Neural crest cell (in vitro differentiated cells): ENCODE measurements at regions not wholly inside any gene's neighbourhood (a gene's known extent, or its start where the extent isn't known, plus 50 kb on each side); places are given as distances from the start of the nearest gene placed in this dataset.

Experiments used
- DNase-seq: peaks from one replicate; pipeline ENCODE4 v3.0.0; 2021; ENCODE audit warnings: low read depth, mixed read lengths, low spot score
- H3K27ac Mint-ChIP-seq: one replicate; pipeline ENCODE4 v1.8.0; 2021; ENCODE audit warnings: mild to moderate bottlenecking, mixed read lengths; ENCODE audit not compliant: unreplicated experiment
- H3K27me3 Mint-ChIP-seq: 2 replicates; pipeline ENCODE4 v1.8.0; 2021; ENCODE audit warnings: low read depth, mild to moderate bottlenecking, mixed read lengths
- H3K36me3 Mint-ChIP-seq: 2 replicates; pipeline ENCODE4 v1.8.0; 2021; ENCODE audit warnings: low read depth, mild to moderate bottlenecking, mixed read lengths
- H3K4me1 Mint-ChIP-seq: 2 replicates; pipeline ENCODE4 v1.8.0; 2021; ENCODE audit warnings: mixed read lengths
- H3K4me3 Mint-ChIP-seq: one replicate; pipeline ENCODE4 v1.8.0; 2021; ENCODE audit warnings: mild to moderate bottlenecking, mixed read lengths
- H3K9me3 Mint-ChIP-seq: 2 replicates; pipeline ENCODE4 v1.8.0; 2021; ENCODE audit warnings: mixed read lengths
- TF ChIP-seq, protein P1 (sequence below): fragments of 200-600 bp; sonication (generic); conservative IDR thresholded peaks from 2 replicates; pipeline ENCODE4 v1.5.0; 2021; ENCODE audit warnings: antibody characterized with exemption, mild to moderate bottlenecking

DNA sequence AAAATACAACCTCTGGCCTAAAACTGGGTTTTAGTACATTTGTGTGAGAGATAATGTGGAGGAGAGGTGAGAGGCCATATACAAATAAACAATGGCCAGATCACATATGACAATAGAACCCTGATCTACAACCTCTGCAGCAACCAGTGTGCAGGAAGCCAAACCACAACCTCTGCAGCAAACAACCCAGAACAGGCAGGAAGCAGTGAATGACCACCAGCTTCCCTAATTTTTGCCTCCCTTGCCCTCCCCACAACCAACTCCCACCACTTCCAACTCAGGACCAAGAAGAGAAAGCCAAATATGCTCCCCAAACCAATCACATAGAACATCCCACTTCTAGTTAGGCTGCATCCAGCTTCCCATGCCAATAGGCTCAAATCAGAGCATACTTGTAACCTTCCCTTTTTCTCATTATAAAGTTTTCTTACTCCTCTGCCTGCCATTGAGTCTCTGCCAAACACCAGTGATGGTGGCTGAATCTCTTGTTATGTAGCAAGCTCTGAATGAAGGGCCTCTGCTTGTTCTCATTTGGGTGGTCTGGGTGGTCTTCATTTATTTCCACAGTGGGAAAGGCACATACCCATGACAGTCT lies 102.6 kb upstream of the GAP43 start:
- peak overlapping the region; percentile 11 for H3K27ac Mint-ChIP-seq
- TF ChIP-seq, protein P1, sequence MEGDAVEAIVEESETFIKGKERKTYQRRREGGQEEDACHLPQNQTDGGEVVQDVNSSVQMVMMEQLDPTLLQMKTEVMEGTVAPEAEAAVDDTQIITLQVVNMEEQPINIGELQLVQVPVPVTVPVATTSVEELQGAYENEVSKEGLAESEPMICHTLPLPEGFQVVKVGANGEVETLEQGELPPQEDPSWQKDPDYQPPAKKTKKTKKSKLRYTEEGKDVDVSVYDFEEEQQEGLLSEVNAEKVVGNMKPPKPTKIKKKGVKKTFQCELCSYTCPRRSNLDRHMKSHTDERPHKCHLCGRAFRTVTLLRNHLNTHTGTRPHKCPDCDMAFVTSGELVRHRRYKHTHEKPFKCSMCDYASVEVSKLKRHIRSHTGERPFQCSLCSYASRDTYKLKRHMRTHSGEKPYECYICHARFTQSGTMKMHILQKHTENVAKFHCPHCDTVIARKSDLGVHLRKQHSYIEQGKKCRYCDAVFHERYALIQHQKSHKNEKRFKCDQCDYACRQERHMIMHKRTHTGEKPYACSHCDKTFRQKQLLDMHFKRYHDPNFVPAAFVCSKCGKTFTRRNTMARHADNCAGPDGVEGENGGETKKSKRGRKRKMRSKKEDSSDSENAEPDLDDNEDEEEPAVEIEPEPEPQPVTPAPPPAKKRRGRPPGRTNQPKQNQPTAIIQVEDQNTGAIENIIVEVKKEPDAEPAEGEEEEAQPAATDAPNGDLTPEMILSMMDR, result no peak
- no peaks in the 10 kb centered on the region for H3K36me3 Mint-ChIP-seq
- no peak overlapping the region for H3K4me3 Mint-ChIP-seq
- H3K27me3 Mint-ChIP-seq, result no peaks in the 10 kb centered on the region
- no peak for DNase-seq
- H3K4me1 Mint-ChIP-seq, result peaks cover 12% of the 10 kb centered on the region
- H3K9me3 Mint-ChIP-seq, result no peaks in the 10 kb centered on the region

DNA sequence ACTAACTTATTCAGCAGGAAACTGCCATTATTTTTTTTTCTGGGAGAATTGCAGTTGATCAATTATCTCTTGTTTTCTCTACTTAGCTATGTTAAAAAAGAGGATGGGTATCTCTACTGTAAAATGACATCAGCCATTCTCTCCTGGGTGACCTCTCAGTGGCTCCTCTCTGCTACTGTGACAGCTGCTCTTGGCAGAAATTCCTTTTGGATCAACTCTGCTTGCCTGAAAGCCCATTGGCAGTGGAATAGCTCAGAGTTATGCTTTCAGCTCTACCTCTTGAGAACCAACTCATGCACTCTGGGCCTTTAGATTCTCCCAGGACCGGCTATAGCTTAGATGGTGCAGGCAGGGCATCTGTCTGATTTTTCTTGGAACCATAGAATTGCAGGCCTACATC lies 99.9 kb upstream of the GAP43 start:
- H3K27ac Mint-ChIP-seq, result no peak overlapping the region

DNA sequence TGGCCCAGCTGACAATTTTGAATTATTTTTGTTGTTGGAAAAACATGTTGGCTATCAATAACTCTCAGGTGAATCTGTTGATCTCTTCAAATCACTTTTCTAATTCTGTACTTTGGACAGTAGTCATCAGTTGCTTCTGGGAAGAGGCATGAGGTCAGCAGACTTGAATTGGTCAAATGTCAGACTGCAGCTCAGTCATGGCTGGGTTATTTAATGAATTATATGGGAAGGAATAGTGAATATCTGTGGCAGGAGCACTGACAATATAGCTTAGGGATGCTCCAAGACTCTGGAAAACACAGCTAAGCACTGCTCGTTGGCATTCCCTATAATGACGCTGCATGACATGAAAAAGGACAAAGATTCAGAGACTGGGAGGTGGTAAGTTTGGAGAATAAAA lies 98.8 kb upstream of the GAP43 start:
- H3K27me3 Mint-ChIP-seq, result no peaks in the 10 kb centered on the region
- H3K4me1 Mint-ChIP-seq, result peaks cover 4% of the 10 kb centered on the region
- no peak overlapping the region for H3K27ac Mint-ChIP-seq
- H3K36me3 Mint-ChIP-seq, result peaks cover 2% of the 10 kb centered on the region
- H3K9me3 Mint-ChIP-seq, result peaks cover 5% of the 10 kb centered on the region
- no peak overlapping the region for H3K4me3 Mint-ChIP-seq
- DNase-seq, result no peak
- TF ChIP-seq, protein P1, result no peak

More for the DNA sequence above, 99.9 kb upstream of the GAP43 start:
- peaks cover 2% of the 10 kb centered on the region for H3K9me3 Mint-ChIP-seq
- H3K36me3 Mint-ChIP-seq, result no peaks in the 10 kb centered on the region
- no peak for DNase-seq
- TF ChIP-seq, protein P1, result no peak
- H3K4me1 Mint-ChIP-seq, result peaks cover 8% of the 10 kb centered on the region
- H3K27me3 Mint-ChIP-seq, result no peaks in the 10 kb centered on the region
- no peak overlapping the region for H3K4me3 Mint-ChIP-seq

DNA sequence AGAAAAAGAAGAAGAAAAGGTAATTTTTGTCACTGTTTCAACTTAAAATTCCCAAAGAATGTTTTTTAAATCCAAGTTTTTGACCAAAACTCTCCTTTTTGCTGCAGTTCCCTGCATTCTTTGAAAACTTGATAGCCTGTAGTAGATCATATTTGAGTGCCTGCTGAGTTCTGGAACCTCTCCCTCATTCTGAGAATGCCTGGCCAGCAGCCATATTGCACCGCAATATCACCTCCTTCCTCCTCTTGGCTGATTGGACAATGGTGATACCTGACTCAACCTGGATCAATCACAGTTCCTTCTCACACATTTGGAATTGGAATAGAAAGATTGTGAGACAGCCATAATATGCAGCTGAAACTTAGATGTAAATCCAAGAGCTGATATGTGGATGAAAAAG lies 97.6 kb upstream of the GAP43 start:
- TF ChIP-seq, protein P1, result no peak
- Mint-ChIP-seq H3K36me3 (peaks cover 5% of the 10 kb centered on the region), H3K9me3 (peaks cover 16% of the 10 kb centered on the region), H3K4me3 (no peak overlapping the region), H3K27ac (no peak overlapping the region), H3K4me1 (no peaks in the 10 kb centered on the region), H3K27me3 (no peaks in the 10 kb centered on the region)
- DNase-seq, result no peak

DNA sequence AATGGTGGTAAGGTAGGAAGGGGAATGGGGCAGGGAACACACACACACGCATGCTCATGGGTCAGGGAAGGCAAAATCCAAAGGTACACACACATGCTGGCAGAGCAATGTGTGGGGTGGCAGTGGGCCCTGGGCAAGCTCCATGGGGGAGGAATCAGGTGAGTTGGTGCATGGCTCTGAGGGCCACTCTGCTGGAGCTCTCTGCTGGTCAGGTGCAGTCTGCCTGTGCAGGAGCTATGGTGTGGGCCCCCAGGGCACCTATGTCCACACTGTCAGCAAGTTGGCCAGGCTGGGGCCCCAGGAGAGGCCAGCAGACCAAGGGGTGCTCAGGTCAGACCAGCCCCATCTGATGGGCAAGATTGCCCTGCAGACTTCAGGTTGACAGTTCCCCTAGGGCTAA lies 90.1 kb upstream of the GAP43 start:
- TF ChIP-seq, protein P1, result no peak
- Mint-ChIP-seq H3K9me3 (peaks cover 14% of the 10 kb centered on the region), H3K4me3 (no peak overlapping the region), H3K27ac (peak overlapping the region; percentile 74), H3K36me3 (peaks cover 7% of the 10 kb centered on the region), H3K27me3 (no peaks in the 10 kb centered on the region), H3K4me1 (no peaks in the 10 kb centered on the region)
- DNase-seq, result no peak
